ENCODE measurements at regions not wholly inside any gene's neighbourhood (a gene's known extent, or its start where the extent isn't known, plus 50 kb on each side); places are given as distances from the start of the nearest gene placed in this dataset.

GRCh38 chr5:67673618-67674017 lies 477.0 kb upstream of the CD180 start:
- TF ChIP-seq EP300 (IDR thresholded peaks at IDR 0.05) = no peak
- no peak for TF ChIP-seq POLR2A (IDR thresholded peaks at IDR 0.05)
- no peak for TF ChIP-seq CTCF (IDR thresholded peaks at IDR 0.05)

All from tibial nerve (tissue), 4 donors.